Superior temporal gyrus (tissue), 1 donor: ENCODE measurements at regions not wholly inside any gene's neighbourhood (a gene's known extent, or its start where the extent isn't known, plus 50 kb on each side); places are given as distances from the start of the nearest gene placed in this dataset.
"Not testable (repeated sequence)": the region's sequence is repeated elsewhere in the genome, so short reads cannot be mapped to it uniquely, and the experiment has no call there.

Experiments used
- DNase-seq: peaks from one replicate; pipeline ENCODE4 v3.0.0-alpha.2; 2016; ENCODE audit errors: extremely low spot score

- DNase-seq = no peak
Measured at GRCh38 chr14:34097644-34098043, 146.8 kb upstream of the EGLN3 start.

- DNase-seq = no peak
Measured at GRCh38 chr14:34094384-34094783, 143.5 kb upstream of the EGLN3 start.

DNA sequence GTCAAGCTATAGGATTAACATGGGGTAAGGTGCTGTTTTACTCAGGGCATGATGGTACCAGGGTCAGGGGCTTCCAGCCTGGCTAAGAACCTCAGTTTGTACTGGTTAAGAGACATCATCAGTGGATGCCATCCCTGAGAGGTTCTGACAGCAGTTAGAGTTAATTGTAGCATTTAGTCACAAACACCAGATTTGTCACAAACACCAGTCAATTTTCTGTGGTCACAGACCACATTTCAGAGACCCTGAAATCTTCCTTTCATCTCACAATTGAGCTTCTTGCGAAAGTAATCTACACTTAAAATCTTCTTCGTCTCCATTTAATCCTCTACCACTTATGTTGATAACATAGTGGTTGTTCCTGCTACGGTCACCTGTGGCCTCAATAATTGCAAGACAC lies 143.0 kb upstream of the EGLN3 start:
- no peak for DNase-seq

DNA sequence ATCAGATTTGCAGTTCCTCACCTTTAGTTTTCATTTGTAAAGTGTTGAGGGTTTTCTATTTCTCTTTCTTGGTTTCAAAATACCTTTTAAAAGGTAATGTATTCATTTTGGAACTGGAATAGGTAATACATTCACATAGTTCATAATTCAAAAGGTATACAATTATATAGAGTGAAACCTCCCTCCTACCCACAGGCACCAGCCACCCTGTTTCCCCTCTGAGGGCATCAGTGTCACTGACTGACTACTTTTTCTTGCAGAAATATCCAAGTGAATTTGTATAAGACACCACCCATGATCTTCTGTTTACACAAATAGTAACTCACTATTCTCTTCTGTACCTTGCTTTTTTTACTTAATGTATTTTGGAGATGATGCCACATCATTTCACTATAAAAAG lies 139.6 kb upstream of the EGLN3 start:
- DNase-seq = no peak

GRCh38 chr14:34088914-34089313 lies 138.0 kb upstream of the EGLN3 start:
- DNase-seq = no peak

DNA sequence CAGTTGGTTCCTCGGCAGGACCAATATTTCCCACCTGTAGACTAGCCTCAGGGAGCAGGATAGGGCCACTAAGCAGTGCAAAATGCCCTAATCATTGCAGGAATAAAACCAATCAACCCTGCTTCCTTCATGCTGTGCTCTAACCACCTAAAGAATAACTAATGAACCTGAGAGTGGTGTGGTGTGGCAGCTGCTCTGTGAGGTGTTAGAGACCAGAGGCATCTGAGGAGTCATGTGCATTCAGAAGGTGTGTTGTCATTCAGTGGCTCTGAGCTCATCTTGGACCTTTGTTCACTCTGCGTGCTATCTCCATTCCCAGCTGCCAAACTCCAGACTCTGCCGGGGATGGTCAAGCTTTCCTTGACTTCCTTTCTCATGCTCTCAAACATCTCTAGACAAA lies 136.7 kb upstream of the EGLN3 start:
- no peak for DNase-seq

- DNase-seq = no peak
Measured at GRCh38 chr14:34086223-34086757, 135.4 kb upstream of the EGLN3 start.

- DNase-seq = no peak
Measured at GRCh38 chr14:34085695-34086094, 134.8 kb upstream of the EGLN3 start.

- DNase-seq = no peak
Measured at GRCh38 chr14:34081576-34082136, 130.8 kb upstream of the EGLN3 start.

DNA sequence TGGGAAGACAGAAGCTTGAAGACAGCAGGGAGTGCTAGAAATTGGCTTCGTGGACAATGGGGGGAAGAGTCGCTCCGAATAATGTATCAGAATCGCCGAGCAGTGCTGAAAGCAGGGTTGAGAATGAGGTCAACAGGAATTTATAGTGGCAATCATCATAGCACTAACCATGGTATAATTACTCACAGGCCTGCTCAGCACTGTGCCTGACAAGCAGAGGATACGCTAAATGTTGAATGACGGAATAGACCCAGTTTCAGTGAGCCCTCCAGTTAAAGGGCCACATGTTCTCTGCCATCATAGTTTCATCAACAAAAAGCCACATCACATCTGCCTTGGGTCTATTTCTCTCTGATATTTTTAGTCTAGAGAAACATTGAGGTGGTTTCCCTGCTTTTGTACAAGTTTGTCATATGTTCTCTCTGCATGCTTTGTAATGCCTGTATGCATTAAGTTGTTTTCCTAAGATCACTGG lies 130.3 kb upstream of the EGLN3 start:
- no peak for DNase-seq

DNA sequence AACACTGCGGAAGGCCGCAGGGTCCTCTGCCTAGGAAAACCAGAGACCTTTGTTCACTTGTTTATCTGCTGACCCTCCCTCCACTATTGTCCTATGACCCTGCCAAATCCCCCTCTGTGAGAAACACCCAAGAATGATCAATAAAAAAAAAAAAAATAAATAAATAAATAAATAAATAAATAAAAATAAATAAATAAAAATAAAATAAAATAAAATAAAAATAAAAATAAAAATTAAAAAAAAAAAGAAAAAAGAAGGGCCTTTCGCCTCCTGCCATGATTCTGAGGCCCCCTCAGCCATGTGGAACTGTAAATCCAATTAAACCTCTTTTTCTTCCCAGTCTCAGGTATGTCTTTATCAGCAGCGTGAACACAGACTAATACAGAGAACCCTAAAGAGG lies 128.8 kb upstream of the EGLN3 start:
- not testable (repeated sequence) for DNase-seq

GRCh38 chr14:34078117-34078743 lies 127.4 kb upstream of the EGLN3 start:
- DNase-seq = no peak

DNA sequence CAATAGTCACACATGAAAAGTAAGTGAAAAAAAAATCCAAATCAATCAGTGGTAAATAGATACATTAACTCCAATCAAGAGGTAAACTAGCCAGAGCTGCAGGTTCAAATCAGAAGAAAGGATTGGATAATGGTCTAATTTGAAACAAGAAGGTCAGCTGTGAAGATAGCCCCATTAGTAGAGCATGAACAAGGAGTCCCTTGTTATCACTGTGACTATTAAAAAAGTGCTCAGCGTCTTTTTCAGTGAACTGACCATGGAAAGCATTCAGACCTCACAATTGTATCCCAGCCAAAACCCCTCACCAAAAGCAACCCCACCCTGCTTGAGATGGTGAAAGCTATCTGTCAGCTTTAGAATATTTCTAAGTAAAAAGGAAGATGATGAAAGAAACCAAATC lies 125.0 kb upstream of the EGLN3 start:
- DNase-seq = no peak

DNA sequence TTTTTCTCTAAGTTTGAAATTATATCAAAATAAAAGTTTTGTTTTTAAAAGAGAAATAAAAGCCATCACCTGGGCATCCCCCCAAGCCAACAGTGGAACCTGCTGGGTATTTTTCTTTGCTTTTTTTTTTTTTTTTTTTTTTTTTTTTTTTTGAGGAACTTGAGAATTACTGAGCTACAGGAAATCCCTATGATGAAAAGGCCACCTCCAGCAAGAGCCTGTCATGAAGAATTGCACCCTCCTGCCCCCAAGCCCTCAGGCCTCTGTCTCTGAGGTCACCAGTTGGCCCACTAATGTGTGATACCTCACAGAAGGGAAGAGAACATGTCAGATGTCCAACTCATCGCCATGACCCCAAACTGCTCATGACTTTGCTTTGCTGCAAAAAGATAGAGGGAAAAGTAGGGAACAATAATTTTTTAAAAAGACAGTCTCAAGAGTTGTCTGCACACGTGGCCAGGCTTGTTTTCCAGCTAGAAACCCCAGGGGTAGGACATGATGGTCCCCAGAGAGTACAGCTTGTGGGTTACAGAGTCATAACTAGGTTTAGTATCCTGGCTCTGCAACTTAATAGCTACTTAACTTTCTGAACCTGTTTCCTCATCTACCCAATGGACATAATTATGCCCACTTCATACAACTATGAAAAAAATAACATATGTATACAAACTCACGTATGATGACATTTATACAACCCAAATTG lies 124.3 kb upstream of the EGLN3 start:
- no peak for DNase-seq

- DNase-seq = no peak
Measured at GRCh38 chr14:34072921-34073320, 122.0 kb upstream of the EGLN3 start.

DNA sequence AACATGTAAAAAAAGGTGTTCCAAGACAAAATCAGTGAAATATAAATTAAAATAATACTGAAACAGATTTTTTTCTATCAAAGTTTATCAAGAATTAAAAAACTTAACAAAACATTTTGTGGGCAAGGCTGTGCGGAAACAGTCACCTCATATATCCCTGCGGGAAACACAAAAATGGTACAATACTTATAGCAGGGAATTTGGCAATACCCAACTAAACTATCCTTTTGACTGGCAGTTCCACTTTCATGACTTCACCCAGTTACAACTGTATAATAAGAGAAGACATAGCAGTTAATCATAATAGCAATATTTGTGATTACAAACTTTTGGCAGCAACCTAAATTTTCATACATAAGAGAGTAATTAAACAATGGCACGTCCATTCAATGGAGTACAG lies 121.5 kb upstream of the EGLN3 start:
- no peak for DNase-seq

- DNase-seq = no peak
Measured at GRCh38 chr14:34070917-34071407, 120.1 kb upstream of the EGLN3 start.

DNA sequence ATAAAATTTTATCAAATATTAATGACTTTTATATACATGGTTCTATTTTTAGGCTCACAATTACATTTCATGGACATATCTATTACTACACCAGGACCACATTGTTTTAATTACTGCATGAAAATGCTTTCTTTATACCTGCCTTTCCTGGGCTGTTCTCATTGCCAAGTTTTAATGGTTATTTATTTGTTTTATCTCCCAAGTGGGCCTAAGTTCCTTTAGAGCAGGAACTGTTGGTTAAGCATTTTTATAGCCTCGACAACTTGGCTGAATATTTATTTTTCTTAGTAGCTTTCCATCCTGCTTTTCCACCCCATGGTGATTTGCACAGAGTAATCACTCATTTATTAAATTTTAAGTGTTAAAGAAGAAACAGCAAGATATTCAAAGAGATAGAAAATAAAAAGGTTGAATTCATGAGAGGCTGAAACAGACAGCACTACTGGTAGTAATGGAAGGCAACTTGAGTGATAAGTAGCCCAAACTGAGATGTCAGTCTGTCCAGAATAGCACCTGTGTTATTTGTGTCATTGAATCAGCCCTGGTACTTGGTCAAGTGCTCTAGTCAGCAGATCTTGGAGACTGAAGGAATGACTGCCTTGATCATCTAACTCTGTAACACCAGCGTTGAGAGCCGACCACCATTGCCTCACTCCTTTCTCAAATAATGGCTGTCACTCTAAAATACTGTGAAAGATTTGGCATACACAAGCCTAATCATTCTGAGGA lies 119.1 kb upstream of the EGLN3 start:
- DNase-seq = no peak

DNA sequence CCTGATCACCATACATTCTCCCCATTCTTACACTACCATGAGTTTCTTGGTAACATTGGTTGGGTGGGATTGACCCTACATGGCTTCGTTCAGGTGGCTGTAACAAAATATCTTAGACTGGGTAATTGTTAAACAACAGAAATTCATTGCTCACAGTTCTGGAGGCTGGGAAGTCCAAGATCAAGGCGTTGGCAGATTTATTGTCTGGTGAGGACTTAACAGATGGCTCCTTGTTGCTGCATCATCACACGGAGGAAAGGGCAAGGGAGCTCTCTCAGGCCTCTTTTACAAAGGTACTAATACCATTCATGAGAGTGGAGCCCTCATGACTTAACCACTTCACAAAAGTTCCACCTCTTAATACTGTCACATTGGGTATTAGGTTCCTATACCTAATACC lies 116.7 kb upstream of the EGLN3 start:
- DNase-seq = no peak

- DNase-seq = no peak
Measured at GRCh38 chr14:34065690-34066391, 115.0 kb upstream of the EGLN3 start.

DNA sequence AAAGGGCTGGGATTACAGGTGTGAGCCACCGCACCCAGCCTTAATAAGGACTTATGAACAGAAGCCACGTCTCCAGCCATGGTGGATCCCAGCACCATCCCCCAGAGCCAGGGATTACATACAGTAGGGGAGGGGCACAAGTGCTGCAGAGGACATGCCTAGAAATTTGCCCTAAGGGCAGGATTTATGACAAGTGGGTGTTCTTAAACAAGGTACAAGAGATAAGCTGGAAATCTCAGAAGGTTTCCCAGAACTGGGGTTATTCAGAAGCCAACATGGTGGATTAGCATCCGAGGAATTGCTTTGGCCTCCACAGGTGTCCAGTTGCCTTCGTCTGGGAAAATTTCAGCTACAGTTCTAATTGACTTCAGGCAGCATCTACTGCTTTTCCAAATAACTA lies 114.4 kb upstream of the EGLN3 start:
- no peak for DNase-seq

- no peak for DNase-seq
Measured at GRCh38 chr14:34064349-34064748, 113.5 kb upstream of the EGLN3 start.
